GM19395 (cell line): ENCODE measurements at regions not wholly inside any gene's neighbourhood (a gene's known extent, or its start where the extent isn't known, plus 50 kb on each side); places are given as distances from the start of the nearest gene placed in this dataset.
A peak's percentile ranks its signal among the peaks of the same experiment; 100 is the strongest.
"Not testable (repeated sequence)": the region's sequence is repeated elsewhere in the genome, so short reads cannot be mapped to it uniquely, and the experiment has no call there.

Experiments
- ATAC-seq: cut with Tn5 transposase; IDR thresholded peaks from one replicate; pipeline ENCODE4 v1.9.1; 2021; ENCODE audit warnings: mild to moderate bottlenecking, moderate library complexity; ENCODE audit not compliant: unreplicated experiment

DNA sequence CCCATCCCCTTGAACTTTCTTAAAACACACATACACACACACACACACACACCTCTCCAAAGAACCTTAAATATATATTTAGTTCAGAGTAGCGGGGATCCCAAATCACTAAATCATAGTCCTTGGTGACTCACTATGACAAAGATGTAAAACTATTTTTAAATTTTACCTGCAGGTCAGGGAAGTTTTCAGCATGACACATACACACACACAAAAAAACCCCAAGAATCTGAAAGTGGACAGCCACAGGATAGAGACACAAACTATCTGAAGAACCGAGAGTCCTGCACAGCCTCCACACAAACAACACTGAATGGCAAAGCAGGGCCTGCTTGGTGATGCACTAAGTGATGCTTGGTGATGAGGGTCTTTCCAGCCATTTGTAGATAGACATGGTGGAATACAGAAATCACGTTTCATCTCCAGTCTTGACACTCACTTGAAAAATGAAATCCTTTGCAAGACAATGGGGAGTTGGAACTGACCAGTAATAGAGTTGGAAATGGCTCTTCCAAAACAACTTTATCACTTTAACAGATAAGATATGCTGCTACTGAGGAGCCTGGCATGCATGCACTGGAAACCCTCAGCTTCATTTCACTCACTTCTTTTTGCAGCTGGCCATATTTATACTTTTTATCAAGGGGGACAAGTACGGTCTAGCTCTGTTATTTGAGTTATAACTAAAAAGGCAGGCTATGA lies 307.3 kb downstream of the RAPGEF2 start:
- no peak for ATAC-seq

DNA sequence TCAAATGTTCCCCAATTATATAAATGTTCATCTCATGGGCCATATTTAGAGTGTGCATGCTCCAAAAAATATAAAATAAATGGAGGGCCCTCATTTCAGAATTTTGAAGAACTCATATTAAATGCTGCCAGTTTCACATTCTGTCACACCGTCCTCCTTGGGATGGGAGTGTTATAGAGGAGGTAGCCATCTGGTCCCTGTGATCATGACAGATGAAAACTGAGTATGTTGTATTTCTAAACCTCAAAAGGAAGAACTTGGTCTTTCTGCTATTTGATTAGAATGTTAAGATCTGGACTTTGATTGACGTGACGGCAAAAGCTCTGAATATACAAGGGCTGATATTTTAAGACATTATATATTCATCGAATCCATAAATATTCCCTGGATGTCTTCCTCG lies 308.0 kb downstream of the RAPGEF2 start:
- ATAC-seq, result no peak

- no peak for ATAC-seq
These were observed 310.5 kb downstream of the RAPGEF2 start for GRCh38 chr4:159413306-159413943.

GRCh38 chr4:159414305-159414704 lies 311.4 kb downstream of the RAPGEF2 start:
- ATAC-seq, result no peak

- no peak for ATAC-seq
These were observed 313.2 kb downstream of the RAPGEF2 start for GRCh38 chr4:159416073-159416472.

DNA sequence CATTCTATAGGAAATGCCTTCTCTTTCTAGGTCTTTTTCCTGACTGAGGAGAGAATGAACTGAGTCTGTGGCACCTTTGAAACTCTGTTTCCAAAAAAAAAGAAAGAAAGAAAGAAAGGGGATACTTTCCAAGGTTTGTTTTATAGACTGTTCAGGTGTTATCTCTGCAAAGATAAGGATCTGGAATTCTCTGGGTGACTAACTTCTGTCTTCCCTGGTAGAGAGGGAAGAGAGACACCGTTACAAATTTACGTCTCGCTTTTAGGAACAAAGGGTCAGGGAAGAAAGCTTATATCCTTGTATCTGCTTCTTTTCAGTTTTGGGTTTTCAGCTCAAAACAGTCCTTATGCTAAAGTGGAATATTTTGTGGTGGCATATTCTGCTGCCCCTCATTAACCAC lies 314.1 kb downstream of the RAPGEF2 start:
- ATAC-seq, result no peak

- ATAC-seq, result no peak
These were observed 317.5 kb downstream of the RAPGEF2 start for GRCh38 chr4:159420162-159421057.

DNA sequence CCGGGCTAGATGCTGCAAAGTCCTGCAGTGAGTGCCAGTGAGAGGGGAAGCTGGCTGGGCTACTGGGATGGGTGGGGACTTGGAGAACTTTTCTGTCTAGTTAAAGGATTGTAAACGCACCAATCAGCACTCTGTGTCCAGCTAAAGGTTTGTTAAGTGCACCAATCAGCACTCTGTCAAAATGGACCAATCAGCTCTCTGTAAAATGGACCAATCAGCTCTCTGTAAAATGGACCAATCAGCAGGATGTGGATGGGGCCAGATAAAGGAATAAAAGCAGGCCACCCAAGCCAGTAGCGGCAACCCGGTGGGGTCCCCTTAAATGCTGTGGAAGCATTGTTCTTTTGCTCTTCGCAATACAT lies 318.2 kb downstream of the RAPGEF2 start:
- ATAC-seq, result not testable (repeated sequence)

- ATAC-seq, result no peak
These were observed 319.1 kb downstream of the RAPGEF2 start for GRCh38 chr4:159422019-159422418.

- ATAC-seq, result no peak
These were observed 319.7 kb downstream of the RAPGEF2 start for GRCh38 chr4:159422626-159423025.

GRCh38 chr4:159425737-159426305 lies 322.9 kb downstream of the RAPGEF2 start:
- ATAC-seq, result no peak

DNA sequence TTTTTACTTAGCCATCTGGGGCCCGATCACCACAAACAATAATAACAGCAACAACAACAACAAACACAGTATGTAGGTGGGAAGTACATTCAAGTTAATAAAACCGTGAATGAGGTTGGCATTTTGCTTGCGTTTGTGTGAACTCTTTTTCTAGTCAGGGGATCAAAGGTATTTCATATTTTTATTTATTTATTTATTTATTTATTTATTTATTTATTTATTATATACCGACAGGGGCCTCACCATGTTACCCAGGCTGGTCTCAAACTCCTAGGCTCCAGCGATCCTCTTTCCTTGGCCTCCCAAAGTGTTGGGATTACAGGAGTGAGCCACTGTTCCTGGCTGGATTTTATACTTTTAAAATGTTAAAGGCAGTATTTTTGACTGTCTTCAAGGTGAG lies 325.4 kb downstream of the RAPGEF2 start:
- no peak for ATAC-seq

DNA sequence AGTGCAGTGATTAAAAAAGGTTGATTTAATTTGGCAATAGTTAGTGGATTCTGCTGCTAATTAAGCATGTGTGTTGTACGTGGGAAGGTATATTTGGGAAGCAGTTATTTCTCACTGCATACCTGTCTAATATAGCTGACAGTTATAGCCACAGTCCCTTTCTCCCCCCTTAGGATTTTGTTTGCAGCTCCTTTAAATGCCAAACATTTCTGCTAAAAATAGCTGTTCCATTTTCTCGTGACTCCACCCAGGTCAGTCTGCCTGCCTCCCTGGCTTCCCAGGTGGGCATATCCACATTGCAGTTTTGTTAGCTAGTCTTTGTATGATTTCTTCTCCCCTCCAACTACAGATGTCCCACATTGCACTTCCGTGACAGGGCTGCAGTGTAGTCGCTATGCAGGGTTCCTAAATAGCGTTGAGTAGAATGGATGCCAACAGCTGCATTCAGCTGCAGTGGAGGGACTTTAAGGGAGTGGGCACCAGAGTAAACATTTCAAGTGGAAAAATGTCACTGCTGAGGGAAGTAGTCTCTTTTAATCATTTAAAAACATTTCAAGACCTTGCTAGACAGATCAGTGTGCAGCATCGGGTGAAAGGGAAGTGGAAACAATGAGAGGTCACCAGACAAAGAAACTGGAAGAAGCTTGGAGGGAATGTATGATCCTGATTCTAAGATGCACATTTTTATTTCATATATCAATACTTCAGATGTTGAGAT lies 326.3 kb downstream of the RAPGEF2 start:
- no peak for ATAC-seq

DNA sequence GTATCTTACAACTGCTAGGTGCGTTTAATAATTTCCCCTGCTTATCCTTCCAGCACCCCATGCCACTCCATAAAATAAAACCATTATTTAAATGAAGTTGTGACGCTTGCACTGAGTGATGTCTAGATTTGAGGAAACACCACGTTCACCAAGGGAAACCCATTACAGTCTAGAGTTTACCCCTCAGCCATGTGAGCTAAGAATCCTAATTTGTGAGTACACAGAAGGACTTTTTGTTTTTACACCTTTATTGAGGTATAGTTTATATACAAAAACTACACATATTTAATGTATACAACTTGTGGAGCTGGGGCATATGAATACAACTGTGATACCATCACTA lies 326.8 kb downstream of the RAPGEF2 start:
- ATAC-seq, result no peak

GRCh38 chr4:159430896-159431295 lies 328.0 kb downstream of the RAPGEF2 start:
- ATAC-seq, result no peak

- ATAC-seq, result no peak
These were observed 329.6 kb downstream of the RAPGEF2 start for GRCh38 chr4:159432436-159432835.

GRCh38 chr4:159433337-159433736 lies 330.5 kb downstream of the RAPGEF2 start:
- ATAC-seq, result no peak

DNA sequence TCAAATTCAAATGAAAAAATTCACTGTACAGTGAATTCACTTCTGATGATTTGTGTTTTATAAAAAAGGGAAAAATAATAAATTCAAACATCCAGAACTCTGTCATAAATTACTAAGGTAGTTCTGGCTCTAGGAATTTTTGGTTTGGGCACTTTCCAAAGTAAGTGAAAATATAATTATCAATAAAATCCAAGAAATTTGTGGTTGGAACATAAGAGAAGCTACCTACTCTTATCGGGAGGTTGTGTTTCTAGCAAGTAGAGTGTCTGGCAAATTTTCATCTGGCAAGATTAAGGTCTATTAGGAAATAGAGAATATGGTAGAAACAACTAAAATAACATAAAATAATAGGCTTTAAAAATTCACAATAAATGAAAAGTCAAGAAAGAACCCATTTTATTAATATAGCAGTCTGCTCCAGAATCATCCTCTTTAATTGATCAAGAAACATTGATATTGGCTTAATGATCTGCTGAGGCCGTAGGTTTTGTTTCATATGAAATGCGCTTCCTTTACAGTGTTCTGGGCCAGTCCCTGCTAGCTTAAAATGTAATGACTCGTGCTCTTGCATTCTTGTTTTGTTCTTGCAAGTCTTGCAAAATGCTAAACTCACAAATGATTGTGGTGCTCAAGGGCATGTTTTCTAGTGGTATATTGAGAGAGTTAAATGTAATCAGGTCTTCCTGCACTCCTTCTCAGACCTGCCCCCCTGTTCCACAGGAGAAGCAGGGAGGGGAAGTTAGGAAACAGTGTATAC lies 331.4 kb downstream of the RAPGEF2 start:
- ATAC-seq, result no peak

GRCh38 chr4:159434871-159435241 lies 332.0 kb downstream of the RAPGEF2 start:
- no peak for ATAC-seq

GRCh38 chr4:159435561-159436023 lies 332.7 kb downstream of the RAPGEF2 start:
- peak; percentile 59 for ATAC-seq
